CD14-positive monocyte (primary cell): ENCODE measurements at regions not wholly inside any gene's neighbourhood (a gene's known extent, or its start where the extent isn't known, plus 50 kb on each side); places are given as distances from the start of the nearest gene placed in this dataset.

Experiments used
- DNase-seq, 3 donors: peaks; one replicate each; pipeline ENCODE4 v3.0.0-alpha.2; 2011 to 2022
- H2AFZ ChIP-seq: 2 replicates; pipeline ENCODE4 v1.6.0; 2012; ENCODE audit warnings: mild to moderate bottlenecking, low read depth, low read length, inconsistent platforms; ENCODE audit not compliant: insufficient read depth, poor library complexity, severe bottlenecking
- H3K27ac ChIP-seq, 2 donors: 1 replicate in 1 of 2; 2 replicates in 1 of 2; pipeline ENCODE4 v1.5.1; 2012 to 2013; ENCODE audit warnings: low read length in 2 of 2, control low read depth in 1 of 2, inconsistent platforms in 1 of 2, low read depth in 1 of 2, mild to moderate bottlenecking in 1 of 2
- H3K27me3 ChIP-seq, 2 donors: one replicate each; pipeline versions ENCODE4 v1.6.0 to v1.6.1; 2011 to 2013; ENCODE audit warnings: low read length in 2 of 2; ENCODE audit not compliant: control insufficient read depth in 2 of 2, insufficient read depth in 2 of 2
- H3K36me3 ChIP-seq, 2 donors: replicated peaks in 1 of 2; 1 replicate in 1 of 2; 2 replicates in 1 of 2; pipeline versions ENCODE4 v1.5.1 to v1.6.1; 2012 to 2013; ENCODE audit warnings: low read length in 2 of 2, control low read depth in 1 of 2, inconsistent platforms in 1 of 2, mild to moderate bottlenecking in 1 of 2; ENCODE audit not compliant: insufficient read depth in 2 of 2, control insufficient read depth in 1 of 2
- H3K4me1 ChIP-seq, 2 donors: 1 replicate in 1 of 2; 2 replicates in 1 of 2; pipeline versions ENCODE4 v1.5.1 to v1.6.1; 2012 to 2013; ENCODE audit warnings: low read length in 2 of 2, control low read depth in 1 of 2, inconsistent platforms in 1 of 2, mild to moderate bottlenecking in 1 of 2, moderate library complexity in 1 of 2; ENCODE audit not compliant: insufficient read depth in 2 of 2, control insufficient read depth in 1 of 2
- H3K4me2 ChIP-seq: replicated peaks from 2 replicates; pipeline ENCODE3; 2012; ENCODE audit warnings: low read length, moderate library complexity, mild to moderate bottlenecking; ENCODE audit not compliant: poor library complexity, severe bottlenecking; ENCODE audit errors: extremely low read depth
- H3K4me3 ChIP-seq, 3 experiments: fragments of 200-600 bp in 1 of 3; sonication (generic) in 1 of 3; replicated peaks in 1 of 3; 1 replicate in 2 of 3; 2 replicates in 1 of 3; pipeline ENCODE4 v1.5.1; 2011 to 2013; ENCODE audit warnings: low read length in 3 of 3, mild to moderate bottlenecking in 3 of 3, control low read depth in 2 of 3, low read depth in 2 of 3, inconsistent platforms in 1 of 3, moderate library complexity in 1 of 3
- H3K79me2 ChIP-seq: 2 replicates; pipeline ENCODE4 v1.6.0; 2012; ENCODE audit warnings: mild to moderate bottlenecking, control low read depth, inconsistent platforms, low read length, moderate library complexity; ENCODE audit not compliant: insufficient read depth
- H3K9ac ChIP-seq: 2 replicates; pipeline ENCODE4 v1.6.0; 2017; ENCODE audit warnings: low read length, mild to moderate bottlenecking; ENCODE audit not compliant: insufficient read depth, poor library complexity, severe bottlenecking
- H3K9me3 ChIP-seq, 2 donors: replicated peaks in 1 of 2; 1 replicate in 1 of 2; 2 replicates in 1 of 2; pipeline versions ENCODE4 v1.5.1 to v1.6.1; 2012 to 2013; ENCODE audit warnings: low read length in 2 of 2, control low read depth in 1 of 2; ENCODE audit not compliant: control insufficient read depth in 1 of 2, insufficient read depth in 1 of 2
- H4K20me1 ChIP-seq: 2 replicates; pipeline ENCODE4 v1.6.0; 2012; ENCODE audit warnings: mild to moderate bottlenecking, low read length, control low read depth, moderate library complexity; ENCODE audit not compliant: insufficient read depth
- H3K27ac Mint-ChIP-seq, 7 donors: one replicate each; pipeline ENCODE4 v1.8.0; 2020; ENCODE audit warnings: mild to moderate bottlenecking in 7 of 7, mixed read lengths in 7 of 7, moderate library complexity in 6 of 7, inconsistent platforms in 2 of 7
- H3K27me3 Mint-ChIP-seq, 3 donors: one replicate each; pipeline ENCODE4 v1.8.0; 2021 to 2022; ENCODE audit warnings: low read depth in 3 of 3, mild to moderate bottlenecking in 3 of 3, mixed read lengths in 3 of 3, moderate library complexity in 3 of 3, inconsistent platforms in 1 of 3
- H3K36me3 Mint-ChIP-seq, 2 donors: one replicate each; pipeline ENCODE4 v1.8.0; 2020; ENCODE audit warnings: mixed read lengths in 2 of 2, inconsistent platforms in 1 of 2, mild to moderate bottlenecking in 1 of 2
- H3K4me1 Mint-ChIP-seq: one replicate; pipeline ENCODE4 v1.8.0; 2020; ENCODE audit warnings: mild to moderate bottlenecking, mixed read lengths
- H3K4me3 Mint-ChIP-seq, 2 donors: one replicate each; pipeline ENCODE4 v1.8.0; 2020; ENCODE audit warnings: mild to moderate bottlenecking in 2 of 2, mixed read lengths in 2 of 2, moderate library complexity in 1 of 2
- H3K9me3 Mint-ChIP-seq, 7 donors: one replicate each; pipeline ENCODE4 v1.8.0; 2020 to 2022; ENCODE audit warnings: mixed read lengths in 7 of 7, mild to moderate bottlenecking in 6 of 7, moderate library complexity in 6 of 7, inconsistent platforms in 2 of 7
- WGBS: methylation state at CpG from one replicate; pipeline ENCODE4 v1.1.5; 2013; ENCODE audit warnings: missing lambda C conversion rate; ENCODE audit not compliant: insufficient coverage; 5-methylcytosine and 5-hydroxymethylcytosine counted together
- intact Hi-C, 2 donors: fragments of 100-400 bp; cut with micrococcal nuclease; formaldehyde crosslinking; loops; one replicate each; pipeline versions ENCODE4 v1.15.0 to v1.15.1; 2023
- TF ChIP-seq, protein P1 (sequence below): fragments of 200-600 bp; IDR thresholded peaks from one replicate; pipeline ENCODE4 v1.8.0; 2022; ENCODE audit warnings: antibody characterized with exemption, mild to moderate bottlenecking

DNA sequence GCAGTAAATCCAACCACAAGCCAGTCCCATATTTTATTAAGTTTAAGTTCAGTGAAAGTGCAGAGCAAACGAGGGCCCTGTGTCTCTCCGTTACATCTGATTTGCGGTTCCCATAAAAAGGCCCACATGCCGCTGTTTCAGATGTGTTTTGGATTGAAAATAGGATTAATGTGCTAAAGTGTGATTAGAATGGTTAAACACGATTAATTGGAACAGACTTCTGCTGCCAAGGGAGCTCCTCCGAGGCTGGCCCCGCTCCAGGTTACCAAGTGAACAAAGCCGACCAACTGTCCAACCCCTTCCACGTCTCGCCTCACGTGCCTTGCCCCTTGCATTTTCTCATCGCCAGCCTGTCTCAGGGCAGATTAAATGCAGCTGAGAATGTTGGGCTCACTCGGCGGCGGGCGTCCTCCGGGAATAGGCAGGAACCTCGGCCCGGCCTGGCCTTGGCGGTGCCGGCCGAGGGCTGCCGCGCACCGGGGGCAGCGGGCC, 166.5 kb upstream of the GSC start:
- no peak overlapping the region for H3K27ac Mint-ChIP-seq
- DNase-seq: no peak
- H3K36me3 ChIP-seq: no peaks in the 10 kb centered on the region
- 91% methylated on average over 17 of the region's 26 CpGs for WGBS
- no peaks in the 10 kb centered on the region for H3K4me1 ChIP-seq
- intact Hi-C loops: no loop called here
- no peaks in the 10 kb centered on the region for H3K9me3 Mint-ChIP-seq
- no peak overlapping the region for H3K4me3 ChIP-seq
- TF ChIP-seq, protein P1, sequence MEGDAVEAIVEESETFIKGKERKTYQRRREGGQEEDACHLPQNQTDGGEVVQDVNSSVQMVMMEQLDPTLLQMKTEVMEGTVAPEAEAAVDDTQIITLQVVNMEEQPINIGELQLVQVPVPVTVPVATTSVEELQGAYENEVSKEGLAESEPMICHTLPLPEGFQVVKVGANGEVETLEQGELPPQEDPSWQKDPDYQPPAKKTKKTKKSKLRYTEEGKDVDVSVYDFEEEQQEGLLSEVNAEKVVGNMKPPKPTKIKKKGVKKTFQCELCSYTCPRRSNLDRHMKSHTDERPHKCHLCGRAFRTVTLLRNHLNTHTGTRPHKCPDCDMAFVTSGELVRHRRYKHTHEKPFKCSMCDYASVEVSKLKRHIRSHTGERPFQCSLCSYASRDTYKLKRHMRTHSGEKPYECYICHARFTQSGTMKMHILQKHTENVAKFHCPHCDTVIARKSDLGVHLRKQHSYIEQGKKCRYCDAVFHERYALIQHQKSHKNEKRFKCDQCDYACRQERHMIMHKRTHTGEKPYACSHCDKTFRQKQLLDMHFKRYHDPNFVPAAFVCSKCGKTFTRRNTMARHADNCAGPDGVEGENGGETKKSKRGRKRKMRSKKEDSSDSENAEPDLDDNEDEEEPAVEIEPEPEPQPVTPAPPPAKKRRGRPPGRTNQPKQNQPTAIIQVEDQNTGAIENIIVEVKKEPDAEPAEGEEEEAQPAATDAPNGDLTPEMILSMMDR: no peak
- no peak overlapping the region for H3K4me3 Mint-ChIP-seq
- no peak overlapping the region for H2AFZ ChIP-seq
- no peaks in the 10 kb centered on the region for H3K27me3 ChIP-seq
- H4K20me1 ChIP-seq: no peaks in the 10 kb centered on the region
- H3K9me3 ChIP-seq: no peaks in the 10 kb centered on the region
- H3K4me2 ChIP-seq: no peak overlapping the region
- no peaks in the 10 kb centered on the region for H3K79me2 ChIP-seq
- no peak overlapping the region for H3K9ac ChIP-seq
- H3K36me3 Mint-ChIP-seq: no peaks in the 10 kb centered on the region
- no peaks in the 10 kb centered on the region for H3K4me1 Mint-ChIP-seq
- H3K27me3 Mint-ChIP-seq: peaks cover 0 to 7% (median 2%) of the 10 kb centered on the region in 3 donors
- H3K27ac ChIP-seq: no peak overlapping the region

DNA sequence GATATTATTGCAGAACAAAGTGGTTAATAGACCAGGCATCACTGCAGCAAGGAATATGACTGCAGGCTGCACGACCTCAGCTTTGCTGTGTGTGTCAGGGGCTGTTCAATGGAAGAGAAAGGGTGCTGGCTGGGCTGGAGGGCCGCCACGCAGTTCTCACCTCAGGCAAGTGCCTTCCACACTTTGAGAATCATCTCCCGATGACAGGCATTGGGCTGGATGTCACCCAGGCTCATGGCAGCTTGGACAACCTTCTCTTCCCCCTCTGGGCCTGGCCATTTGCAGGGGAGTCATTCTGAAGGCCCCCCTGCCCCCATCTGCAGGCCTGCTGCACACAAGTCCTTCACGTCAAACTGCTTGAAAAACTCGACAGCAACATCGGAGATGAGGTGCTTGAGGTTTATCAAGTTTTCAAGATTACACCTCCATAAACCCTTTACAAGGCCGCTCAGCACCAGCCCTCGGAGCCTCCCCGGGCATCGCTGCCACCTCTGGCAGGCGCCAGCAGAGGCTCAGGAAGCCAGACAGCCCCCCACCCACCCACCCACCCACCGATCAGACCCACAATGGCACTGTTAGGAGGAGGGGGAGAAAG, 165.9 kb upstream of the GSC start:
- Mint-ChIP-seq H3K36me3 (no peaks in the 10 kb centered on the region), H3K9me3 (no peaks in the 10 kb centered on the region), H3K27me3 (peaks cover 0 to 7% (median 3%) of the 10 kb centered on the region in 3 donors), H3K4me1 (no peaks in the 10 kb centered on the region), H3K27ac (no peak overlapping the region), H3K4me3 (no peak overlapping the region)
- Histone ChIP-seq H2AFZ (no peak overlapping the region), H3K9me3 (no peaks in the 10 kb centered on the region), H3K4me3 (no peak overlapping the region), H3K36me3 (no peaks in the 10 kb centered on the region), H3K27ac (no peak overlapping the region), H3K4me1 (no peaks in the 10 kb centered on the region), H3K79me2 (no peaks in the 10 kb centered on the region), H3K9ac (no peak overlapping the region), H3K27me3 (no peaks in the 10 kb centered on the region), H4K20me1 (no peaks in the 10 kb centered on the region), H3K4me2 (no peak overlapping the region)
- TF ChIP-seq, protein P1: no peak
- intact Hi-C loops: no loop called here
- 76% methylated on average over 4 of the region's 13 CpGs for WGBS
- no peak for DNase-seq
